Left ventricle myocardium inferior (tissue), 1 donor: ENCODE measurements at regions not wholly inside any gene's neighbourhood (a gene's known extent, or its start where the extent isn't known, plus 50 kb on each side); places are given as distances from the start of the nearest gene placed in this dataset.

Experiments
- DNase-seq: peaks from one replicate; pipeline ENCODE4 v3.0.0-alpha.2; 2020
- H3K27ac ChIP-seq: fragments of 200-600 bp; replicated peaks from 2 replicates; pipeline ENCODE4 v1.8.0; 2021
- H3K27me3 ChIP-seq: fragments of 200-600 bp; 2 replicates; pipeline ENCODE4 v1.8.0; 2021; ENCODE audit warnings: low read depth
- H3K36me3 ChIP-seq: fragments of 200-600 bp; 2 replicates; pipeline ENCODE4 v1.8.0; 2021
- H3K4me1 ChIP-seq: fragments of 200-600 bp; 2 replicates; pipeline ENCODE4 v1.8.0; 2021
- H3K4me3 ChIP-seq: fragments of 200-600 bp; 2 replicates; pipeline ENCODE4 v1.8.0; 2021; ENCODE audit warnings: mild to moderate bottlenecking, moderate library complexity
- H3K9me3 ChIP-seq: fragments of 200-600 bp; replicated peaks from 2 replicates; pipeline ENCODE4 v1.8.0; 2021
- intact Hi-C: fragments of 100-400 bp; cut with micrococcal nuclease; formaldehyde crosslinking; loops from one replicate; pipeline ENCODE4 v1.11.0; 2022
- TF ChIP-seq, protein P1 (sequence below): fragments of 200-600 bp; IDR thresholded peaks from 2 replicates; pipeline ENCODE4 v1.8.0; 2021; ENCODE audit warnings: antibody characterized with exemption, mild to moderate bottlenecking, borderline replicate concordance
- donor health status: DM: no; HTN: yes; CAD: no; lungs with severe emphysema.

DNA sequence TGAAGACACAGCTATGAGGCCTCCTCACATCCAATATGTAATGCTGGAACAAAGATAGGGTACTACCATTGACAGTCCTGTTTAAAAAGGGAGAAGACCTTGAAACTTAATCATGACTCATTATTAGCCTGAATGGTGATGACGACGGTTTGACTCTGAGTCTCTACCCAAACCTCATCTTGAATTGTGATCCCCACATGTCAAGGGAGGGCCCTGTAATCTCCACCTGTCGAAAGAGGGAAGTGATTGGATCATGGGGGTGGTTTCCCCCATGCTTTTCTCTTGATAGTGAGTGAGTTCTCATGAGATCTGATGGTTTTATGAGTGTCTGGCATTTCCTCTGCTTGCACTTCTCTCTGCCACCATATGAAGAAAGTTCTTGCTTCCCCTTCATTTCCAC is 395.3 kb upstream of the CPEB2 start:
- Histone ChIP-seq H3K27ac (no peak overlapping the region), H3K4me1 (no peaks in the 10 kb centered on the region), H3K4me3 (no peak overlapping the region), H3K27me3 (no peaks in the 10 kb centered on the region), H3K36me3 (no peaks in the 10 kb centered on the region), H3K9me3 (no peaks in the 10 kb centered on the region)
- TF ChIP-seq, protein P1, sequence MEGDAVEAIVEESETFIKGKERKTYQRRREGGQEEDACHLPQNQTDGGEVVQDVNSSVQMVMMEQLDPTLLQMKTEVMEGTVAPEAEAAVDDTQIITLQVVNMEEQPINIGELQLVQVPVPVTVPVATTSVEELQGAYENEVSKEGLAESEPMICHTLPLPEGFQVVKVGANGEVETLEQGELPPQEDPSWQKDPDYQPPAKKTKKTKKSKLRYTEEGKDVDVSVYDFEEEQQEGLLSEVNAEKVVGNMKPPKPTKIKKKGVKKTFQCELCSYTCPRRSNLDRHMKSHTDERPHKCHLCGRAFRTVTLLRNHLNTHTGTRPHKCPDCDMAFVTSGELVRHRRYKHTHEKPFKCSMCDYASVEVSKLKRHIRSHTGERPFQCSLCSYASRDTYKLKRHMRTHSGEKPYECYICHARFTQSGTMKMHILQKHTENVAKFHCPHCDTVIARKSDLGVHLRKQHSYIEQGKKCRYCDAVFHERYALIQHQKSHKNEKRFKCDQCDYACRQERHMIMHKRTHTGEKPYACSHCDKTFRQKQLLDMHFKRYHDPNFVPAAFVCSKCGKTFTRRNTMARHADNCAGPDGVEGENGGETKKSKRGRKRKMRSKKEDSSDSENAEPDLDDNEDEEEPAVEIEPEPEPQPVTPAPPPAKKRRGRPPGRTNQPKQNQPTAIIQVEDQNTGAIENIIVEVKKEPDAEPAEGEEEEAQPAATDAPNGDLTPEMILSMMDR: no peak
- intact Hi-C loops: no loop called here
- DNase-seq: no peak

- TF ChIP-seq, protein P1: no peak
- H3K27ac ChIP-seq: no peak overlapping the region
- H3K4me1 ChIP-seq: no peaks in the 10 kb centered on the region
- no peaks in the 10 kb centered on the region for H3K27me3 ChIP-seq
- H3K9me3 ChIP-seq: no peaks in the 10 kb centered on the region
- DNase-seq: no peak
- intact Hi-C loops: no loop called here
- H3K36me3 ChIP-seq: no peaks in the 10 kb centered on the region
- no peak overlapping the region for H3K4me3 ChIP-seq
Measured at GRCh38 chr4:14607578-14607977, 394.7 kb upstream of the CPEB2 start.

- Histone ChIP-seq H3K9me3 (no peaks in the 10 kb centered on the region), H3K27me3 (no peaks in the 10 kb centered on the region), H3K4me1 (no peaks in the 10 kb centered on the region), H3K36me3 (no peaks in the 10 kb centered on the region), H3K4me3 (no peak overlapping the region), H3K27ac (no peak overlapping the region)
- intact Hi-C loops: no loop called here
- TF ChIP-seq, protein P1: no peak
- DNase-seq: no peak
Measured at GRCh38 chr4:14608630-14609029, 393.7 kb upstream of the CPEB2 start.

- Histone ChIP-seq H3K4me3 (no peak overlapping the region), H3K27ac (no peak overlapping the region), H3K4me1 (no peaks in the 10 kb centered on the region), H3K9me3 (no peaks in the 10 kb centered on the region), H3K27me3 (no peaks in the 10 kb centered on the region), H3K36me3 (no peaks in the 10 kb centered on the region)
- intact Hi-C loops: no loop called here
- TF ChIP-seq, protein P1: no peak
- DNase-seq: no peak
Measured at GRCh38 chr4:14614840-14615239, 387.4 kb upstream of the CPEB2 start.

- TF ChIP-seq, protein P1: no peak
- Histone ChIP-seq H3K27me3 (no peaks in the 10 kb centered on the region), H3K4me3 (no peak overlapping the region), H3K9me3 (no peaks in the 10 kb centered on the region), H3K36me3 (no peaks in the 10 kb centered on the region), H3K27ac (no peak overlapping the region), H3K4me1 (peaks cover 7% of the 10 kb centered on the region)
- intact Hi-C loops: no loop called here
- DNase-seq: no peak
Measured at GRCh38 chr4:14615671-14616070, 386.6 kb upstream of the CPEB2 start.
